BE2C (cell line): ENCODE measurements at regions not wholly inside any gene's neighbourhood (a gene's known extent, or its start where the extent isn't known, plus 50 kb on each side); places are given as distances from the start of the nearest gene placed in this dataset.

Experiments
- DNase-seq: peaks from one replicate; pipeline ENCODE4 v3.0.0-alpha.2; 2020
- H3K27me3 ChIP-seq: fragments of 250-450 bp; sonication (Bioruptor Pico); 2 replicates; pipeline ENCODE4 v1.5.1; 2020; ENCODE audit warnings: mild to moderate bottlenecking
- H3K36me3 ChIP-seq: fragments of 250-450 bp; sonication (Bioruptor Pico); 2 replicates; pipeline ENCODE4 v1.5.1; 2020; ENCODE audit warnings: mild to moderate bottlenecking
- H3K4me1 ChIP-seq: fragments of 250-450 bp; sonication (Bioruptor Pico); 2 replicates; pipeline ENCODE4 v1.5.1; 2020
- H3K4me3 ChIP-seq: 2 replicates; pipeline ENCODE4 v1.5.1; 2011; ENCODE audit warnings: low read depth, low read length
- H3K9me3 ChIP-seq: fragments of 250-450 bp; sonication (Bioruptor Pico); 2 replicates; pipeline ENCODE4 v1.5.1; 2020
- CTCF ChIP-seq: IDR thresholded peaks from 2 replicates; pipeline ENCODE4 v1.5.1; 2012; ENCODE audit warnings: mild to moderate bottlenecking, low read depth, low read length

- Histone ChIP-seq H3K27me3 (no peaks in the 10 kb centered on the region), H3K4me3 (no peak overlapping the region), H3K4me1 (no peaks in the 10 kb centered on the region), H3K9me3 (no peaks in the 10 kb centered on the region), H3K36me3 (no peaks in the 10 kb centered on the region)
- no peak for TF ChIP-seq CTCF
- DNase-seq: no peak
These were observed 232.4 kb upstream of the RHOBTB1 start for GRCh38 chr10:61176424-61176823.

- H3K36me3 ChIP-seq: no peaks in the 10 kb centered on the region
- no peak for TF ChIP-seq CTCF
- no peaks in the 10 kb centered on the region for H3K9me3 ChIP-seq
- H3K4me3 ChIP-seq: no peak overlapping the region
- no peaks in the 10 kb centered on the region for H3K4me1 ChIP-seq
- H3K27me3 ChIP-seq: no peaks in the 10 kb centered on the region
- no peak for DNase-seq
These were observed 231.3 kb upstream of the RHOBTB1 start for GRCh38 chr10:61175316-61175715.

- Histone ChIP-seq H3K4me3 (no peak overlapping the region), H3K27me3 (no peaks in the 10 kb centered on the region), H3K36me3 (no peaks in the 10 kb centered on the region), H3K9me3 (no peaks in the 10 kb centered on the region), H3K4me1 (no peaks in the 10 kb centered on the region)
- no peak for DNase-seq
- TF ChIP-seq CTCF: no peak
These were observed 229.5 kb upstream of the RHOBTB1 start for GRCh38 chr10:61173450-61173849.

- no peak overlapping the region for H3K4me3 ChIP-seq
- no peak for TF ChIP-seq CTCF
- H3K36me3 ChIP-seq: no peaks in the 10 kb centered on the region
- DNase-seq: no peak
- H3K9me3 ChIP-seq: no peaks in the 10 kb centered on the region
- no peaks in the 10 kb centered on the region for H3K4me1 ChIP-seq
- H3K27me3 ChIP-seq: no peaks in the 10 kb centered on the region
These were observed 228.4 kb upstream of the RHOBTB1 start for GRCh38 chr10:61172182-61172926.

- Histone ChIP-seq H3K9me3 (no peaks in the 10 kb centered on the region), H3K4me1 (no peaks in the 10 kb centered on the region), H3K4me3 (no peak overlapping the region), H3K36me3 (no peaks in the 10 kb centered on the region), H3K27me3 (no peaks in the 10 kb centered on the region)
- TF ChIP-seq CTCF: no peak
- DNase-seq: no peak
These were observed 226.6 kb upstream of the RHOBTB1 start for GRCh38 chr10:61170594-61170993.

- DNase-seq: no peak
- H3K4me1 ChIP-seq: no peaks in the 10 kb centered on the region
- TF ChIP-seq CTCF: no peak
- H3K36me3 ChIP-seq: no peaks in the 10 kb centered on the region
- H3K4me3 ChIP-seq: no peak overlapping the region
- H3K27me3 ChIP-seq: no peaks in the 10 kb centered on the region
- H3K9me3 ChIP-seq: no peaks in the 10 kb centered on the region
These were observed 225.3 kb upstream of the RHOBTB1 start for GRCh38 chr10:61169294-61169693.
